ENCODE measurements at regions not wholly inside any gene's neighbourhood (a gene's known extent, or its start where the extent isn't known, plus 50 kb on each side); places are given as distances from the start of the nearest gene placed in this dataset.

- TF ChIP-seq CTCF (conservative IDR thresholded peaks at IDR 0.05; ENCODE audit: low read depth, low read length) (peak; percentile 28; the same call in 1 of the 2 replicates), POLR2A (IDR thresholded peaks at IDR 0.05; ENCODE audit: low read depth, low read length) (no peak), NFE2L2 (IDR thresholded peaks at IDR 0.05; ENCODE audit: low read depth, low read length) (no peak), RAD21 (IDR thresholded peaks at IDR 0.05; ENCODE audit: low read length) (peak; percentile 12; the same call in 1 of the 2 replicates), SMC3 (IDR thresholded peaks at IDR 0.05; ENCODE audit: low read depth, low read length) (peak; percentile 17; the same call in 1 of the 2 replicates)
Measured at GRCh38 chr2:21317131-21317530, 193.4 kb downstream of the TDRD15 start.

Measured in IMR-90 (cell line).